ENCODE measurements at regions not wholly inside any gene's neighbourhood (a gene's known extent, or its start where the extent isn't known, plus 50 kb on each side); places are given as distances from the start of the nearest gene placed in this dataset.

DNA sequence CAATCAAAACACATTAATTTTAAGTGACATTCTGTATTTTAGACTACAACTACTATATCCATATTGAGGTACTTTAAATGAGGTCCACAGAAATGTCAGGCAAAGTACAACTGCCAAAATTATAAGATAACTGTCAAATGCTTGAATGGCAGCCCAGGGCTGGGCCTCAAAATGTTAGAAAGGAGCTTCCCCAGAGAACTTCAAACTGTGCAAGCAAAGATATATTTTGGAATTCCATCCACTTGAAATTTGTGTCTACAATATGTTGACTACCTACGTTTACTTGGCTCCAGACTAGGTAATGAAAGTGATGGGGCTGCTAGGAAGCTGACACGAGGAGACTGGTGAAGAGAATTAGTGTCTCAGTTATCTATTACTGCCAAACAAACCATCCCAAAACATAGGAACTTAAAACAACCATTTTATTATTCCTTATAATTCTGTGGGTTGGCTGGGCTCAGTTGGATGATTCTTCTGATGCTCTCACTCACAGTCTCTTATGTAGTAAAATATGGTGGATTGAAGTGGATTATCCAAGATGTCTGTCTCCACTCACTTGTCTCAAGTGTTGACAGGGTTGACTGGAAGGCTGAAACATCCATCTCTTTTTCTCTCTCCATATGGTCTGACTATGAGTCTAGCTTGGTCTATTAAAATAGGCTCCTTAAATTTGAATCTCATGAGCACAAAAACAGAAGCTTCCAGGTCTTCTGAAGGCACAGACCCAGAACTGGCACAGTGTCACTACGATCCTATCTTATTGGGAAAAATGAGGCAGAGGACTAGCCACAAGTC lies 74.2 kb downstream of the FZD1 start:
- no peak for TF ChIP-seq POLR2A (IDR thresholded peaks at IDR 0.05; ENCODE audit: low read depth, low read length)
- no peak for TF ChIP-seq POLR2AphosphoS5 (IDR thresholded peaks at IDR 0.05; ENCODE audit: low read depth, low read length)
- no peak for TF ChIP-seq TAF1 (IDR thresholded peaks at IDR 0.05; ENCODE audit: borderline replicate concordance, low read depth, low read length)

Measured in GM12892 (cell line).